K562 (cell line): ENCODE measurements at regions not wholly inside any gene's neighbourhood (a gene's known extent, or its start where the extent isn't known, plus 50 kb on each side); places are given as distances from the start of the nearest gene placed in this dataset.

Experiments used
- ATAC-seq: fragments of 200-7000 bp; cut with Tn5 transposase; 3 replicates; pipeline ENCODE4 v1.9.1; 2020; ENCODE audit warnings: moderate library complexity
- BruUV-seq: library from RNA; stranded (reverse); fragments of 400-500 nt; replicated peaks from 2 replicates; lab custom pipeline; 2021; lab: Mats Ljungman, UMichigan
- CTCF ChIA-PET: fragments of 300-600 bp; formaldehyde crosslinking; extraction: SDS; loops from one replicate; lab custom pipeline; 2021; ENCODE audit warnings: low intra/inter-chr PET ratio; lab: Yijun Ruan, JAX
- POLR2A ChIA-PET: fragments of 300-600, 350-650 bp; sonication (Branson Sonifier 250); formaldehyde crosslinking; extraction: SDS; loops from one replicate; lab custom pipeline; 2021; ENCODE audit warnings: antibody characterized with exemption, inconsistent platforms; lab: Yijun Ruan, JAX
- DNase-seq, 4 experiments: peaks; one replicate each; pipeline versions ENCODE4 v3.0.0 to v3.0.0-alpha.2; 2011 to 2018; ENCODE audit warnings: low spot score in 3 of 4, mixed read lengths in 3 of 4; ENCODE audit errors: extremely low read depth in 1 of 4
- FAIRE-seq: peaks from 2 replicates; lab custom pipeline; 2011; peaks lifted over from hg19 to GRCh38; lab: Jason Lieb, UNC
- H2AFZ ChIP-seq: 2 replicates; pipeline ENCODE4 v1.6.0; 2011; ENCODE audit warnings: low read depth, low read length, control low read depth, inconsistent platforms
- H3K27ac ChIP-seq: fragments of 200-600 bp; 3 replicates; pipeline ENCODE4 v1.8.0; 2011; ENCODE audit warnings: low read depth, mild to moderate bottlenecking, control low read depth, inconsistent platforms, low read length, moderate library complexity, mixed read lengths; ENCODE audit errors: extremely low read depth
- H3K27me3 ChIP-seq, 2 experiments: fragments of 300-600 bp in 1 of 2; 2 replicates in 1 of 2; 3 replicates in 1 of 2; pipeline versions ENCODE4 v1.6.0 to v1.8.0; 2011; ENCODE audit warnings: inconsistent platforms in 2 of 2, low read length in 2 of 2, mild to moderate bottlenecking in 1 of 2, mixed read lengths in 1 of 2, moderate library complexity in 1 of 2; ENCODE audit not compliant: control insufficient read depth in 2 of 2, insufficient read depth in 2 of 2
- H3K36me3 ChIP-seq: fragments of 300-600 bp; 3 replicates; pipeline ENCODE4 v1.8.0; 2011; ENCODE audit warnings: mild to moderate bottlenecking, low read length, inconsistent platforms; ENCODE audit not compliant: control insufficient read depth, insufficient read depth
- H3K4me1 ChIP-seq, 2 experiments: fragments of 200-600 bp in 1 of 2; replicated peaks in 1 of 2; 2 replicates in 1 of 2; 3 replicates in 1 of 2; pipeline versions ENCODE4 v1.5.1 to v1.8.0; 2011; ENCODE audit warnings: inconsistent platforms in 2 of 2, low read length in 2 of 2, mild to moderate bottlenecking in 1 of 2, mixed read lengths in 1 of 2, moderate library complexity in 1 of 2; ENCODE audit not compliant: control insufficient read depth in 2 of 2, insufficient read depth in 2 of 2
- H3K4me2 ChIP-seq: 2 replicates; pipeline ENCODE4 v1.6.1; 2011; ENCODE audit warnings: low read length, control low read depth, inconsistent platforms, mixed read lengths; ENCODE audit not compliant: insufficient read depth
- H3K4me3 ChIP-seq: fragments of 200-600 bp; sonication (generic), shearing (Covaris generic); 2 replicates; pipeline ENCODE4 v1.5.1; 2016; ENCODE audit warnings: control low read depth, inconsistent platforms
- H3K79me2 ChIP-seq: fragments of 200-600 bp; 3 replicates; pipeline ENCODE4 v1.8.0; 2011; ENCODE audit warnings: low read length, inconsistent platforms; ENCODE audit not compliant: control insufficient read depth, insufficient read depth
- H3K9ac ChIP-seq, 2 experiments: 2 replicates each; pipeline versions ENCODE4 v1.6.0 to v1.6.1; 2011; ENCODE audit warnings: low read depth in 2 of 2, low read length in 2 of 2, control low read depth in 1 of 2, inconsistent platforms in 1 of 2, mild to moderate bottlenecking in 1 of 2, mixed read lengths in 1 of 2; ENCODE audit not compliant: insufficient read depth in 1 of 2
- H3K9me1 ChIP-seq: one replicate; pipeline ENCODE4 v1.6.0; 2011; ENCODE audit warnings: inconsistent platforms, mild to moderate bottlenecking, low read length, moderate library complexity; ENCODE audit not compliant: control insufficient read depth, insufficient read depth
- H3K9me3 ChIP-seq: replicated peaks from 2 replicates; pipeline ENCODE4 v1.5.1; 2011; ENCODE audit warnings: low read depth, low read length, inconsistent platforms; ENCODE audit not compliant: control insufficient read depth, insufficient read depth
- H4K20me1 ChIP-seq: replicated peaks from 2 replicates; pipeline ENCODE4 v1.6.1; 2011; ENCODE audit warnings: low read length, inconsistent platforms, mixed read lengths; ENCODE audit not compliant: control insufficient read depth, insufficient read depth
- RUNX1 ChIP-seq: sonication (generic); IDR thresholded peaks from 2 replicates; pipeline ENCODE4 v1.6.1; 2016; ENCODE audit warnings: antibody characterized with exemption, low read depth
- WGBS: fragments of 100-300 bp; shearing (Covaris generic); methylation state at CpG from one replicate; pipeline ENCODE4 v1.1.6; 2016; ENCODE audit warnings: low coverage, mixed read lengths; ENCODE audit not compliant: insufficient coverage; ENCODE audit errors: missing lambda C conversion rate; 5-methylcytosine and 5-hydroxymethylcytosine counted together
- in situ Hi-C: fragments of 300-500 bp; cut with MboI; formaldehyde crosslinking; loops from 4 replicates; pipeline ENCODE4 v1.15.0; 2018; ENCODE audit warnings: inconsistent platforms, mixed read lengths
- intact Hi-C: fragments of 100-400 bp; cut with micrococcal nuclease; formaldehyde crosslinking; loops from 2 replicates; pipeline ENCODE4 v1.14.2; 2022
- TF ChIP-seq, protein P1 (sequence below), 2 experiments: fragments of 450-650 bp; IDR thresholded peaks; 2 replicates each; pipeline ENCODE4 v1.6.1; 2018; ENCODE audit warnings: mild to moderate bottlenecking in 2 of 2, low read depth in 1 of 2; ENCODE audit not compliant: partially characterized antibody in 2 of 2
- TF ChIP-seq, protein P2 (sequence below): IDR thresholded peaks from 2 replicates; pipeline ENCODE4 v1.6.1; 2012; ENCODE audit warnings: low read depth, low read length, improper control_type of control experiment, borderline replicate concordance
- TF ChIP-seq, protein P3 (sequence below): fragments of 450-650 bp; formaldehyde crosslinking; IDR thresholded peaks from 2 replicates; pipeline ENCODE4 v1.4.0; 2022; ENCODE audit warnings: missing genetic modification characterization

DNA sequence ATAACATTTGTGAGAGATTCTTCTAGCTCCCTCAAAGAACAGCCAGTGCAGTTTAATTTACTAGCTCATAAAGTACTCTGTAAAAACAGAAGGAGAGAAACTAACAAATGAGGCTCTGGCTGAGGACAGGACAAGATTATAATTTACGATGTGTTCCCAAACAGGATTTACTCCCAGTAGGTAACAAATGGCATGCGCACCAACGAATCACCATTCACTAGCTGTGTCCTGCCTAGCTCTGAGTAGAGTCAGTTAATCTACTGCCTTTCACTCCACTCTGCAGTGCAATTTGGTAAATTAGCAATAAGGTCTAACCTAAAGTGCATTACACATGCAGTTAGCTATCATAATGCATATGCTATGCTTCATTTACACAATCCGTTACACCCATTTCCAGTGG, 497.4 kb upstream of the CCNG1 start (continued):
- TF ChIP-seq, protein P1, sequence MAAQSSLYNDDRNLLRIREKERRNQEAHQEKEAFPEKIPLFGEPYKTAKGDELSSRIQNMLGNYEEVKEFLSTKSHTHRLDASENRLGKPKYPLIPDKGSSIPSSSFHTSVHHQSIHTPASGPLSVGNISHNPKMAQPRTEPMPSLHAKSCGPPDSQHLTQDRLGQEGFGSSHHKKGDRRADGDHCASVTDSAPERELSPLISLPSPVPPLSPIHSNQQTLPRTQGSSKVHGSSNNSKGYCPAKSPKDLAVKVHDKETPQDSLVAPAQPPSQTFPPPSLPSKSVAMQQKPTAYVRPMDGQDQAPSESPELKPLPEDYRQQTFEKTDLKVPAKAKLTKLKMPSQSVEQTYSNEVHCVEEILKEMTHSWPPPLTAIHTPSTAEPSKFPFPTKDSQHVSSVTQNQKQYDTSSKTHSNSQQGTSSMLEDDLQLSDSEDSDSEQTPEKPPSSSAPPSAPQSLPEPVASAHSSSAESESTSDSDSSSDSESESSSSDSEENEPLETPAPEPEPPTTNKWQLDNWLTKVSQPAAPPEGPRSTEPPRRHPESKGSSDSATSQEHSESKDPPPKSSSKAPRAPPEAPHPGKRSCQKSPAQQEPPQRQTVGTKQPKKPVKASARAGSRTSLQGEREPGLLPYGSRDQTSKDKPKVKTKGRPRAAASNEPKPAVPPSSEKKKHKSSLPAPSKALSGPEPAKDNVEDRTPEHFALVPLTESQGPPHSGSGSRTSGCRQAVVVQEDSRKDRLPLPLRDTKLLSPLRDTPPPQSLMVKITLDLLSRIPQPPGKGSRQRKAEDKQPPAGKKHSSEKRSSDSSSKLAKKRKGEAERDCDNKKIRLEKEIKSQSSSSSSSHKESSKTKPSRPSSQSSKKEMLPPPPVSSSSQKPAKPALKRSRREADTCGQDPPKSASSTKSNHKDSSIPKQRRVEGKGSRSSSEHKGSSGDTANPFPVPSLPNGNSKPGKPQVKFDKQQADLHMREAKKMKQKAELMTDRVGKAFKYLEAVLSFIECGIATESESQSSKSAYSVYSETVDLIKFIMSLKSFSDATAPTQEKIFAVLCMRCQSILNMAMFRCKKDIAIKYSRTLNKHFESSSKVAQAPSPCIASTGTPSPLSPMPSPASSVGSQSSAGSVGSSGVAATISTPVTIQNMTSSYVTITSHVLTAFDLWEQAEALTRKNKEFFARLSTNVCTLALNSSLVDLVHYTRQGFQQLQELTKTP (IDR thresholded peaks at IDR 0.05; ENCODE audit: low read depth in 1 of 2, partially characterized antibody in 2 of 2), result no peak
- TF ChIP-seq, protein P2, sequence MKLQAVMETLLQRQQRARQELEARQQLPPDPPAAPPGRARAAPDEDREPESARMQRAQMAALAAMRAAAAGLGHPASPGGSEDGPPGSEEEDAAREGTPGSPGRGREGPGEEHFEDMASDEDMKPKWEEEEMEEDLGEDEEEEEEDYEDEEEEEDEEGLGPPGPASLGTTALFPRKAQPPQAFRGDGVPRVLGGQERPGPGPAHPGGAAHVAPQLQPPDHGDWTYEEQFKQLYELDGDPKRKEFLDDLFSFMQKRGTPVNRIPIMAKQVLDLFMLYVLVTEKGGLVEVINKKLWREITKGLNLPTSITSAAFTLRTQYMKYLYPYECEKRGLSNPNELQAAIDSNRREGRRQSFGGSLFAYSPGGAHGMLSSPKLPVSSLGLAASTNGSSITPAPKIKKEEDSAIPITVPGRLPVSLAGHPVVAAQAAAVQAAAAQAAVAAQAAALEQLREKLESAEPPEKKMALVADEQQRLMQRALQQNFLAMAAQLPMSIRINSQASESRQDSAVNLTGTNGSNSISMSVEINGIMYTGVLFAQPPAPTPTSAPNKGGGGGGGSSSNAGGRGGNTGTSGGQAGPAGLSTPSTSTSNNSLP, result no peak

DNA sequence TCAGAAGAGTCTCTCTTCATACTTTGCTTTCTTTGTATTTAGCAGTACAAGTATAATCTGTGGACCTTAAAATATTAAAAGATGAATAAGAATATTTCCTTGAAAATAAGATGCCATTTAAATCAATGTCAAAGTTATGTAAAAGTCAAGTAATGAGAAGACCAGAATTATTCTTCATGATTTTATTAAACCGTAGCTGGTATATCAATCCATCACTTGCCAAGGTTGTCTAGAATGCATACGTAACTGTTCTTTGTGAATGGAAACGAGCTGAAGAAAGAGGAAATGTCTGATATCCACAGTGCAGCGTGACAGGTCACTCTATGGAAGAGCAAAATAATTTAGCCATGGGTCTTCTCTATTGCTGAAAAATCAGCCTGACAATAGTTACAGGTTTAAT, 488.7 kb upstream of the CCNG1 start:
- 0% methylated on average over 4 of the region's 4 CpGs for WGBS
- no peak overlapping the region for H3K4me3 ChIP-seq
- no peak overlapping the region for H3K4me2 ChIP-seq
- H3K36me3 ChIP-seq, result no peaks in the 10 kb centered on the region
- ChIA-PET CTCF (no interaction called here), POLR2A (no interaction called here)
- H4K20me1 ChIP-seq, result no peaks in the 10 kb centered on the region
- H3K9me3 ChIP-seq, result no peaks in the 10 kb centered on the region
- DNase-seq (no peak), FAIRE-seq (no peak), ATAC-seq (no peak)
- no peak overlapping the region for H2AFZ ChIP-seq
- no peaks in the 10 kb centered on the region for H3K27me3 ChIP-seq
- intact Hi-C loops (no loop called here), in situ Hi-C loops (no loop called here)
- TF ChIP-seq RUNX1, result no peak
- TF ChIP-seq, protein P3, sequence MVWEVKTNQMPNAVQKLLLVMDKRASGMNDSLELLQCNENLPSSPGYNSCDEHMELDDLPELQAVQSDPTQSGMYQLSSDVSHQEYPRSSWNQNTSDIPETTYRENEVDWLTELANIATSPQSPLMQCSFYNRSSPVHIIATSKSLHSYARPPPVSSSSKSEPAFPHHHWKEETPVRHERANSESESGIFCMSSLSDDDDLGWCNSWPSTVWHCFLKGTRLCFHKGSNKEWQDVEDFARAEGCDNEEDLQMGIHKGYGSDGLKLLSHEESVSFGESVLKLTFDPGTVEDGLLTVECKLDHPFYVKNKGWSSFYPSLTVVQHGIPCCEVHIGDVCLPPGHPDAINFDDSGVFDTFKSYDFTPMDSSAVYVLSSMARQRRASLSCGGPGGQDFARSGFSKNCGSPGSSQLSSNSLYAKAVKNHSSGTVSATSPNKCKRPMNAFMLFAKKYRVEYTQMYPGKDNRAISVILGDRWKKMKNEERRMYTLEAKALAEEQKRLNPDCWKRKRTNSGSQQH, result no peak
- no TSS peak for BruUV-seq
- H3K4me1 ChIP-seq, result no peaks in the 10 kb centered on the region
- no peak overlapping the region for H3K27ac ChIP-seq
- H3K79me2 ChIP-seq, result no peaks in the 10 kb centered on the region
- no peak overlapping the region for H3K9ac ChIP-seq
- no peaks in the 10 kb centered on the region for H3K9me1 ChIP-seq
